Muscle layer of duodenum (tissue), 2 donors: ENCODE measurements at regions not wholly inside any gene's neighbourhood (a gene's known extent, or its start where the extent isn't known, plus 50 kb on each side); places are given as distances from the start of the nearest gene placed in this dataset.

ENCODE experiments used
- H3K27ac ChIP-seq: one replicate; pipeline ENCODE4 v1.7.0; 2013; ENCODE audit warnings: mild to moderate bottlenecking, low read length
- H3K27me3 ChIP-seq: one replicate; pipeline ENCODE4 v1.7.0; 2013; ENCODE audit warnings: low read depth, mild to moderate bottlenecking, control low read depth, low read length
- H3K36me3 ChIP-seq, 2 donors: one replicate each; pipeline ENCODE4 v1.7.0; 2013; ENCODE audit warnings: low read length in 2 of 2, control low read depth in 1 of 2, mild to moderate bottlenecking in 1 of 2; ENCODE audit not compliant: insufficient read depth in 2 of 2, control insufficient read depth in 1 of 2
- H3K4me1 ChIP-seq, 2 donors: one replicate each; pipeline ENCODE4 v1.7.0; 2013; ENCODE audit warnings: low read length in 2 of 2, mild to moderate bottlenecking in 2 of 2, control low read depth in 1 of 2, moderate library complexity in 1 of 2; ENCODE audit not compliant: insufficient read depth in 2 of 2, control insufficient read depth in 1 of 2
- H3K4me3 ChIP-seq, 2 donors: one replicate each; pipeline ENCODE4 v1.7.0; 2013; ENCODE audit warnings: low read length in 2 of 2, low read depth in 1 of 2, mild to moderate bottlenecking in 1 of 2
- H3K9me3 ChIP-seq, 2 donors: one replicate each; pipeline ENCODE4 v1.7.0; 2013; ENCODE audit warnings: low read length in 2 of 2, control low read depth in 1 of 2, mild to moderate bottlenecking in 1 of 2; ENCODE audit not compliant: control insufficient read depth in 1 of 2
- donor health status: healthy.

DNA sequence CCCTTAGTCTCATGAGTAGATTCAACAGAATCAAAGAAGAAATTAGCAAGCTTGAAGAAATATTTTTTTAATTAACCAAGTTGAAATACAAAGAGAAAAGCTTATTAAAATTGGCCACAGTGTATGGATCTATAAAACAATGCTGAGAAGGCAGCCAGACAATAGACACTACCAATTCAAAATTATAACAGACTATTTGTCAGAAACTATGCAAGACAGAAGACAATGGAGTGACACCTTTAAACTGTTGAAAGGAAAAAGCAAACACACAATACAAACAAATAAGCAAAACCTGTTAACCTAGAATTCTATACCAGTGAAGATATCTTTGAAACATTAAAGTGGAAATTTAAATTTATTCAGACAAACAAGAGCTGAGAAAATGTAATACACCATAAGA is 225.4 kb downstream of the CASP12 start:
- H3K4me1 ChIP-seq, result no peaks in the 10 kb centered on the region
- no peak overlapping the region for H3K27ac ChIP-seq
- no peak overlapping the region for H3K4me3 ChIP-seq
- no peaks in the 10 kb centered on the region for H3K9me3 ChIP-seq
- no peaks in the 10 kb centered on the region for H3K36me3 ChIP-seq
- no peaks in the 10 kb centered on the region for H3K27me3 ChIP-seq

DNA sequence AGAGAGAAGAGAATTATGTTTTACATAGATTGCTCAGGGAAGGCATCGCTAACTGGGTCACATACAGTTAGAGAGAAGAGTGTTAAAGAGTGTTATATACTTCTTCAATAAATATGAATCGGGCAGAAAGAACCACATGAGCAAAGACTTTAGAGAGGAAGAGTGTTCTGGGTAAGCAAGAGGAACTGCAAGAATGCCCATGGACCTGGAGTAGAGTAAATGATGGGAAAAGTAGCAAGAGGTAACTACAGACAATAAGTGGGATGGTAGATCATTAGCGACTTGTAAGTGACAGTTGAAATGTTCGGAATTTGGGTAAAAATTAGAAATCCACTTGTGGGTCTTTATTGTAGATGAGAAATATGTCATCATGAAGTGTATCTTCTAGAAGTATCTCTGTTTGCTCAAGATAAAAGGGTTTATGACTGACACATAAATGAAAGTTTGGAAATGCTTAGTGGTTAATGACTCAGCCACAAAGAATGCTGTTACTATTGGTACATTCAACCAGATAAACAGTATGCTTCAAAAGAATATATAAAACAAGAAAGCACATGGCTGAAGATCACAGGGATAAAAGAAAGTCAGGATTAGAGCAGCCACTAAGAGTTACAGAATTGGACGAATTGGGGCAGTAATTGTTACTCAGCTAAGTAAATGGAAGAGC is 229.3 kb downstream of the CASP12 start:
- no peaks in the 10 kb centered on the region for H3K36me3 ChIP-seq
- H3K4me1 ChIP-seq, result no peaks in the 10 kb centered on the region
- H3K9me3 ChIP-seq, result no peaks in the 10 kb centered on the region
- no peak overlapping the region for H3K4me3 ChIP-seq
- no peak overlapping the region for H3K27ac ChIP-seq
- no peaks in the 10 kb centered on the region for H3K27me3 ChIP-seq

- Histone ChIP-seq H3K4me3 (no peak overlapping the region), H3K36me3 (no peaks in the 10 kb centered on the region), H3K4me1 (no peaks in the 10 kb centered on the region), H3K27ac (no peak overlapping the region), H3K9me3 (no peaks in the 10 kb centered on the region), H3K27me3 (no peaks in the 10 kb centered on the region)
Measured at GRCh38 chr11:104666624-104667023, 231.6 kb downstream of the CASP12 start.

DNA sequence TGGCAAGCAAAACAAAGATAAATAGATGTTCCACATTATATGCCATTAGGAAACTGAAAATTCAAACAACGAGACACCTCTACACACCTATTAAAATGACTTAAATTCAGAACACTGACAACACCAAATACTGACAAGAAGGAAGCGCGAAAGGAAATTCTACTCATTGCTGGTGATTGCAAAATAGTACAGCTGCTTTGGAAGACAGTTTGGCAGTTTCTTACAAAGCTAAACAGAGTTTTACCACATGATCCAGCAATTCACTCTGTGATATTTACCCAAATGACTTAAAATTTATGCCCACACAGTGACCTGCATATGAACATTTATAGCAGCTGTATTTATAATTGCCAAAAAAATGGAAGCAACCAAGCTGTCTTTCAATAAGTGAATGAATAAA is 232.6 kb downstream of the CASP12 start:
- H3K27ac ChIP-seq, result no peak overlapping the region
- no peak overlapping the region for H3K4me3 ChIP-seq
- no peaks in the 10 kb centered on the region for H3K4me1 ChIP-seq
- no peaks in the 10 kb centered on the region for H3K9me3 ChIP-seq
- no peaks in the 10 kb centered on the region for H3K36me3 ChIP-seq
- H3K27me3 ChIP-seq, result no peaks in the 10 kb centered on the region

GRCh38 chr11:104663190-104664140 is 234.8 kb downstream of the CASP12 start:
- H3K36me3 ChIP-seq, result no peaks in the 10 kb centered on the region

GRCh38 chr11:104661901-104662300 is 236.4 kb downstream of the CASP12 start:
- Histone ChIP-seq H3K27me3 (no peaks in the 10 kb centered on the region), H3K36me3 (no peaks in the 10 kb centered on the region), H3K9me3 (no peaks in the 10 kb centered on the region), H3K4me1 (no peaks in the 10 kb centered on the region), H3K27ac (no peak overlapping the region), H3K4me3 (no peak overlapping the region)

More at GRCh38 chr11:104663190-104664140, 234.8 kb downstream of the CASP12 start:
- Histone ChIP-seq H3K4me3 (no peak overlapping the region), H3K4me1 (no peaks in the 10 kb centered on the region), H3K27ac (no peak overlapping the region), H3K27me3 (no peaks in the 10 kb centered on the region), H3K9me3 (no peaks in the 10 kb centered on the region)

- Histone ChIP-seq H3K36me3 (no peaks in the 10 kb centered on the region), H3K4me3 (no peak overlapping the region), H3K4me1 (no peaks in the 10 kb centered on the region), H3K9me3 (no peaks in the 10 kb centered on the region), H3K27ac (no peak overlapping the region), H3K27me3 (no peaks in the 10 kb centered on the region)
Measured at GRCh38 chr11:104661471-104661870, 236.8 kb downstream of the CASP12 start.

- Histone ChIP-seq H3K27ac (no peak overlapping the region), H3K36me3 (no peaks in the 10 kb centered on the region), H3K9me3 (no peaks in the 10 kb centered on the region), H3K4me3 (no peak overlapping the region), H3K27me3 (no peaks in the 10 kb centered on the region), H3K4me1 (no peaks in the 10 kb centered on the region)
Measured at GRCh38 chr11:104658177-104658576, 240.1 kb downstream of the CASP12 start.

DNA sequence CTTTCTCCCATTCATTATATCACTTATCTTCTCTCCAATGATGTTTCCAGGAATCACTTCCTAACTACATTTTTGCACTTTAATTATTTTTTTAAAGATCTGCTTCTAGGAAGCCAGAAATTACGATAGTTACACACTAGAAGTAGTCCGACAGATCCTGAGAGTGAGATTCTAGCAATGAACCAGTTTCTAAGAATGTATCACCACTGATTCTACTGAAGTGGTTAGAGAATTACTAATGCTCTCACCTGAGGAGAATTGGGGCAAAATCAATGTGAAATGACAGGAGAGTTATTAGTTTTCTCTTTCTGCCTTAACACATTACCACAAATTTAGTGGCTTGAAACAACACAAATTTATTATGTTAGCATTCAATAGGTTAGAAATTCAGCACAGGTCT is 241.2 kb downstream of the CASP12 start:
- Histone ChIP-seq H3K36me3 (no peaks in the 10 kb centered on the region), H3K27ac (no peak overlapping the region), H3K27me3 (no peaks in the 10 kb centered on the region), H3K9me3 (no peaks in the 10 kb centered on the region), H3K4me1 (no peaks in the 10 kb centered on the region), H3K4me3 (no peak overlapping the region)

- Histone ChIP-seq H3K27me3 (no peaks in the 10 kb centered on the region), H3K4me3 (no peak overlapping the region), H3K27ac (no peak overlapping the region), H3K36me3 (no peaks in the 10 kb centered on the region), H3K4me1 (no peaks in the 10 kb centered on the region), H3K9me3 (no peaks in the 10 kb centered on the region)
Measured at GRCh38 chr11:104655066-104655465, 243.2 kb downstream of the CASP12 start.

DNA sequence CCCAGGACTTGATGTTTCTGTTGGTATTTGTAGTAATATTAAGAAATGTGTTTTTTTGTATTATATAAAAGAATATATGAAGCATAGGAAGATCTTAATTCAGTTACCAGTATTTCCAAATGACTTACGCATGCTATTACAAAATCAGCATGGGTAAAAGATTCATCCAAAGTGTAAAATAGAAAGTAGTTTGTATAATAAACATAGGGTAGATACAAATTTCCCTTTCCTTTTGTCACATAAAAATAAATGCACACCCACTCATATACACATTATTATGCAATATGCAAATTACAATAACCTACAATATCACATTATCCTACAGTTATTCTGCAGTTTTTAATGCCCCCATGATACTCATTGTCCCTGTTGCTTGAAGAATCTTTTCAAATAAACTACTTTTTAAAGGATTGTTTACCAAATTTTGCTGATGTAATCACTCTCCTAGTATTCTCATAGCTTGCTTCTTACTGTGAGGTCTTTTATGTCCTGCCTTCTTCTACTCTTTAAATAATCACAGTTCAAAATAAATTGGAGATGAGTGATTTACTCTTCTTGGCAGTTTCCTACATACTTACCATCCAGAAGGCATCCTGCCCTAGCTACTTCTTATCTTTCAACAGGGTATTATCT is 244.0 kb downstream of the CASP12 start:
- H3K9me3 ChIP-seq, result no peaks in the 10 kb centered on the region
- H3K4me1 ChIP-seq, result no peaks in the 10 kb centered on the region
- H3K27ac ChIP-seq, result no peak overlapping the region
- H3K27me3 ChIP-seq, result no peaks in the 10 kb centered on the region
- no peaks in the 10 kb centered on the region for H3K36me3 ChIP-seq
- no peak overlapping the region for H3K4me3 ChIP-seq
